WTC11 (cell line): ENCODE measurements at regions not wholly inside any gene's neighbourhood (a gene's known extent, or its start where the extent isn't known, plus 50 kb on each side); places are given as distances from the start of the nearest gene placed in this dataset.

Source experiments
- ATAC-seq: fragments of 200-7000 bp; cut with Tn5 transposase; 2 replicates; pipeline ENCODE4 v1.10.0; 2021; ENCODE audit warnings: mild to moderate bottlenecking, moderate library complexity
- CTCF ChIA-PET: fragments of 300-600 bp; sonication (Branson Sonifier 250); formaldehyde crosslinking; loops from one replicate; lab custom pipeline; 2021; ENCODE audit warnings: antibody characterized with exemption; lab: Charles Lee
- POLR2A ChIA-PET: fragments of 350-600 bp; sonication (Branson Sonifier 250); formaldehyde crosslinking; loops from one replicate; lab custom pipeline; 2021; ENCODE audit warnings: antibody characterized with exemption; lab: Charles Lee
- DNase-seq: peaks from one replicate; pipeline ENCODE4 v3.0.0; 2021; ENCODE audit warnings: low spot score
- H3K27ac Mint-ChIP-seq: 2 replicates; pipeline ENCODE4 v1.8.0; 2021; ENCODE audit warnings: mixed read lengths
- H3K27me3 Mint-ChIP-seq: 2 replicates; pipeline ENCODE4 v1.8.0; 2021; ENCODE audit warnings: low read depth, mild to moderate bottlenecking, moderate library complexity, mixed read lengths
- H3K36me3 Mint-ChIP-seq: 2 replicates; pipeline ENCODE4 v1.8.0; 2021; ENCODE audit warnings: mixed read lengths
- H3K4me1 Mint-ChIP-seq: 2 replicates; pipeline ENCODE4 v1.8.0; 2022; ENCODE audit warnings: mixed read lengths
- H3K4me3 Mint-ChIP-seq: 2 replicates; pipeline ENCODE4 v1.8.0; 2021; ENCODE audit warnings: mild to moderate bottlenecking, moderate library complexity, mixed read lengths
- H3K9me3 Mint-ChIP-seq: 2 replicates; pipeline ENCODE4 v1.8.0; 2021; ENCODE audit warnings: mixed read lengths
- CREB1 ChIP-seq: sonication (generic); formaldehyde crosslinking; IDR thresholded peaks from 2 replicates; pipeline ENCODE4 v1.8.0; 2023; ENCODE audit warnings: mild to moderate bottlenecking, missing genetic modification reagents
- CREM ChIP-seq: sonication (generic); formaldehyde crosslinking; IDR thresholded peaks from 2 replicates; pipeline ENCODE4 v1.8.1; 2022; ENCODE audit warnings: mild to moderate bottlenecking, missing genetic modification reagents, moderate library complexity
- EMX1 ChIP-seq: fragments of 250-450 bp; sonication (Bioruptor Pico); IDR thresholded peaks from 2 replicates; pipeline ENCODE4 v1.8.0; 2021; ENCODE audit warnings: mild to moderate bottlenecking
- IRF2 ChIP-seq: sonication (generic); formaldehyde crosslinking; IDR thresholded peaks from 2 replicates; pipeline ENCODE4 v1.8.0; 2022; ENCODE audit warnings: low read depth, missing genetic modification reagents, borderline replicate concordance
- SMAD4 ChIP-seq: sonication (generic); formaldehyde crosslinking; IDR thresholded peaks from 2 replicates; pipeline ENCODE4 v1.8.0; 2022; ENCODE audit warnings: mild to moderate bottlenecking, missing genetic modification reagents
- TEAD4 ChIP-seq: sonication (generic); formaldehyde crosslinking; IDR thresholded peaks from 2 replicates; pipeline ENCODE4 v1.8.0; 2022; ENCODE audit warnings: mild to moderate bottlenecking, missing genetic modification reagents
- ZNF138 ChIP-seq: sonication (generic); formaldehyde crosslinking; conservative IDR thresholded peaks from 2 replicates; pipeline ENCODE4 v1.8.1; 2022; ENCODE audit warnings: mild to moderate bottlenecking, moderate library complexity, missing genetic modification reagents
- ZNF232 ChIP-seq: sonication (generic); formaldehyde crosslinking; IDR thresholded peaks from 2 replicates; pipeline ENCODE4 v1.8.0; 2022; ENCODE audit warnings: mild to moderate bottlenecking, missing genetic modification reagents
- TF ChIP-seq, protein P1 (sequence below): sonication (generic); formaldehyde crosslinking; IDR thresholded peaks from 2 replicates; pipeline ENCODE4 v1.8.0; 2022; ENCODE audit warnings: mild to moderate bottlenecking, missing genetic modification reagents
- TF ChIP-seq, protein P2 (sequence below): sonication (generic); formaldehyde crosslinking; IDR thresholded peaks from 2 replicates; pipeline ENCODE4 v1.8.1; 2022; ENCODE audit warnings: low read depth, missing genetic modification reagents, borderline replicate concordance
- TF ChIP-seq, protein P3 (sequence below): sonication (generic); formaldehyde crosslinking; IDR thresholded peaks from 2 replicates; pipeline ENCODE4 v1.8.1; 2022; ENCODE audit warnings: mild to moderate bottlenecking, missing genetic modification reagents, moderate library complexity, borderline replicate concordance
- TF ChIP-seq, protein P4 (sequence below): sonication (generic); formaldehyde crosslinking; IDR thresholded peaks from 2 replicates; pipeline ENCODE4 v1.8.1; 2023; ENCODE audit warnings: mild to moderate bottlenecking, missing genetic modification reagents, borderline replicate concordance
- TF ChIP-seq, protein P5 (sequence below): sonication (generic); formaldehyde crosslinking; IDR thresholded peaks from 2 replicates; pipeline ENCODE4 v1.8.0; 2022; ENCODE audit warnings: mild to moderate bottlenecking, missing genetic modification reagents
- TF ChIP-seq, protein P6 (sequence below): fragments of 250-450 bp; sonication (Bioruptor Pico); conservative IDR thresholded peaks from 2 replicates; pipeline ENCODE4 v1.9.0; 2021; ENCODE audit warnings: mild to moderate bottlenecking

DNA sequence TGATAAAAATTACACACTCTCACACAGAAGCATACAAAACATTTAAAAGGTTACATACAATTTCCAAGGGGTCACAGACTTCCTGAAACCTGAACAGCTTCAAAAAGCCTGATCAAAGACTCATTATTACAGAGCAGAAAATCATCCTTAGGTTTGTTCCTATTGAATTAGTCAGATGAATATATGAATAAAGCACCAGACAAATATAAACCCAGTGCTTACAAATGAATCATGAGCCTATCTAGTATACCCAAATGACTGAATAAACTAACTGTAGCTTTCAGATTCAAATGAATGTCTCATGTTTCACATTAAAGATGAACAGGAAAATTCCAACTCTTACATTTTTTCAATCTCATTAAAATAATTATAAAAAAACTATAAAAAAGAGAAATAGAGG is 550.3 kb downstream of the SUCLG1 start:
- Mint-ChIP-seq H3K9me3 (peaks cover 17% of the 10 kb centered on the region), H3K36me3 (peaks cover 12% of the 10 kb centered on the region), H3K27ac (no peak overlapping the region), H3K4me3 (no peak overlapping the region), H3K27me3 (no peaks in the 10 kb centered on the region), H3K4me1 (peaks cover 7% of the 10 kb centered on the region; the same call in 1 of the 2 replicates)
- no peak for DNase-seq
- CTCF ChIA-PET = no interaction called here
- POLR2A ChIA-PET = no interaction called here
- TF ChIP-seq, protein P1, sequence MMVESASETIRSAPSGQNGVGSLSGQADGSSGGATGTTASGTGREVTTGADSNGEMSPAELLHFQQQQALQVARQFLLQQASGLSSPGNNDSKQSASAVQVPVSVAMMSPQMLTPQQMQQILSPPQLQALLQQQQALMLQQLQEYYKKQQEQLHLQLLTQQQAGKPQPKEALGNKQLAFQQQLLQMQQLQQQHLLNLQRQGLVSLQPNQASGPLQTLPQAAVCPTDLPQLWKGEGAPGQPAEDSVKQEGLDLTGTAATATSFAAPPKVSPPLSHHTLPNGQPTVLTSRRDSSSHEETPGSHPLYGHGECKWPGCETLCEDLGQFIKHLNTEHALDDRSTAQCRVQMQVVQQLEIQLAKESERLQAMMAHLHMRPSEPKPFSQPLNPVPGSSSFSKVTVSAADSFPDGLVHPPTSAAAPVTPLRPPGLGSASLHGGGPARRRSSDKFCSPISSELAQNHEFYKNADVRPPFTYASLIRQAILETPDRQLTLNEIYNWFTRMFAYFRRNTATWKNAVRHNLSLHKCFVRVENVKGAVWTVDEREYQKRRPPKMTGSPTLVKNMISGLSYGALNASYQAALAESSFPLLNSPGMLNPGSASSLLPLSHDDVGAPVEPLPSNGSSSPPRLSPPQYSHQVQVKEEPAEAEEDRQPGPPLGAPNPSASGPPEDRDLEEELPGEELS (CRISPR knock-in tag) = no peak
- TF ChIP-seq CREB1 (CRISPR knock-in tag) (no peak), TEAD4 (CRISPR knock-in tag) (no peak), EMX1 (CRISPR knock-in tag) (no peak), ZNF138 (CRISPR knock-in tag) (no peak), ZNF232 (no peak)
- TF ChIP-seq, protein P2, sequence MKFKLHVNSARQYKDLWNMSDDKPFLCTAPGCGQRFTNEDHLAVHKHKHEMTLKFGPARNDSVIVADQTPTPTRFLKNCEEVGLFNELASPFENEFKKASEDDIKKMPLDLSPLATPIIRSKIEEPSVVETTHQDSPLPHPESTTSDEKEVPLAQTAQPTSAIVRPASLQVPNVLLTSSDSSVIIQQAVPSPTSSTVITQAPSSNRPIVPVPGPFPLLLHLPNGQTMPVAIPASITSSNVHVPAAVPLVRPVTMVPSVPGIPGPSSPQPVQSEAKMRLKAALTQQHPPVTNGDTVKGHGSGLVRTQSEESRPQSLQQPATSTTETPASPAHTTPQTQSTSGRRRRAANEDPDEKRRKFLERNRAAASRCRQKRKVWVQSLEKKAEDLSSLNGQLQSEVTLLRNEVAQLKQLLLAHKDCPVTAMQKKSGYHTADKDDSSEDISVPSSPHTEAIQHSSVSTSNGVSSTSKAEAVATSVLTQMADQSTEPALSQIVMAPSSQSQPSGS (CRISPR knock-in tag) = no peak
- TF ChIP-seq, protein P3, sequence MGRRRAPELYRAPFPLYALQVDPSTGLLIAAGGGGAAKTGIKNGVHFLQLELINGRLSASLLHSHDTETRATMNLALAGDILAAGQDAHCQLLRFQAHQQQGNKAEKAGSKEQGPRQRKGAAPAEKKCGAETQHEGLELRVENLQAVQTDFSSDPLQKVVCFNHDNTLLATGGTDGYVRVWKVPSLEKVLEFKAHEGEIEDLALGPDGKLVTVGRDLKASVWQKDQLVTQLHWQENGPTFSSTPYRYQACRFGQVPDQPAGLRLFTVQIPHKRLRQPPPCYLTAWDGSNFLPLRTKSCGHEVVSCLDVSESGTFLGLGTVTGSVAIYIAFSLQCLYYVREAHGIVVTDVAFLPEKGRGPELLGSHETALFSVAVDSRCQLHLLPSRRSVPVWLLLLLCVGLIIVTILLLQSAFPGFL (CRISPR knock-in tag) = no peak
- no peak for ATAC-seq

DNA sequence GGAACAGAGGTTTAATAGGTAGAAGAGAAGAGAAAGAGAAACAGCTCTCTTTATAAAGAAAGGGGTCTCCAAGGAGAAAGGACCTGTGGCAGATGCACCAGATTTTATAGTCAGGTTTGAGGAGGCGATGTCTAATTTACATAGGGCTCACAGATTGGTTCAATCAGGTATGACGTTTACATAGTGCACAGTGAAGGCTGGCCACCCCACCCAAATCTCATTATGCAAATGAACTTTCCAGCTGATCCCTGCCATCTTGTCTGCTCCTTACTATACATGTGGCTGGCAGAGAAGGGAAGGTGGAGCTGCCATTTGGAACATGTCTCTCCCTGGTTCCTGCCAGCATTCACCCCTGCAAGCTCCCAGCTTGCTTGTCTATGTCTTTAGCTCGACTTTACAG is 557.8 kb downstream of the SUCLG1 start:
- Mint-ChIP-seq H3K4me3 (no peak overlapping the region), H3K27ac (no peak overlapping the region), H3K27me3 (no peaks in the 10 kb centered on the region), H3K36me3 (0 out of 2 replicates have a peak, but pooled peaks cover 2% of the 10 kb centered on the region)
- CTCF ChIA-PET = no interaction called here
- no peak for DNase-seq
- TF ChIP-seq CREM (CRISPR knock-in tag) = no peak
- TF ChIP-seq, all 79 proteins: peak for 0
- ATAC-seq = no peak
- Mint-ChIP-seq H3K9me3 (0 out of 2 replicates have a peak, but pooled peaks cover 7% of the 10 kb centered on the region), H3K4me1 (peaks cover 4% of the 10 kb centered on the region; the same call in 1 of the 2 replicates)
- POLR2A ChIA-PET = no interaction called here

DNA sequence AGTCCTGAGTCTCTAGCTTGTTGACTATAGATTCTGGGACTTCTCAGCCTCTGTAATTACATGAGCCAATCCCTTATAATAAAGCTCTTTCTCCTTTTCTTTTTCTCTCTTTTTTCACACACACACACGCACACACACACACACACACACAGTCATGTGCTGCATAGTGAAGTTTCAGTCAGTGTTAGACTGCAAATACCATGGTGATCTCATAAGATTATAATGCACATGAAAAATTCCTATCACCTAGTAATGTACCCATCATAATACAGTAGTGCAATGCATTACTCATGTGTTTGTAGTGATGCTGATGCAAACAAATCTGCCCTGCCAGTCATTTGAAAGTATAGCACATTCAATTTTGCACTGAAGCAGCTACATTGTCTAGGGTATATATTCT is 558.2 kb downstream of the SUCLG1 start:
- CTCF ChIA-PET = no interaction called here
- ATAC-seq = no peak

DNA sequence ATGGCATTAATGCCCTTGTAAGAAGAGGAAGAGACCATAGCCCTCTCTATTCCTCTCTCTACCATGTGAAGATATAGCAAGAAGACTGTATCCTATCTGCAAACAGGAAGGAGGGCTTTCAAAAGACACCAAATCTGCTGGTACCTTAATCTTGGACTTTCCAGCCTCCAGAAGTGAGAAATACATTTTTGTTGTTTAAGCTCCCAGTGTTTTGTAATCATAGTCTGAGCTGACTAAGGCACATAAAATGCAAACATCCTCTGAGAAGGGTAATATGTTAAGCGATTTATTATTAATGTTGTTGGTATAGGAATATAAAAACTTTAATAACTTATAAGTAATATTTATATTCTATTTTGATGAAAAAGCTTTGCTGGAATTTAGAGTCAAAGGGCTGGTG is 559.8 kb downstream of the SUCLG1 start:
- H3K9me3 Mint-ChIP-seq = 0 out of 2 replicates have a peak, but pooled peaks cover 7% of the 10 kb centered on the region
- CTCF ChIA-PET = interaction anchor here (0.6 kb wide), 1 partner anchor 912 kb away, joined by 3 read pairs; no protein-coding TSS in a partner anchor
- H3K27ac Mint-ChIP-seq = no peak overlapping the region
- no peaks in the 10 kb centered on the region for H3K27me3 Mint-ChIP-seq
- DNase-seq = no peak
- POLR2A ChIA-PET = no interaction called here
- H3K4me3 Mint-ChIP-seq = no peak overlapping the region
- no peak for TF ChIP-seq IRF2
- TF ChIP-seq, protein P4, sequence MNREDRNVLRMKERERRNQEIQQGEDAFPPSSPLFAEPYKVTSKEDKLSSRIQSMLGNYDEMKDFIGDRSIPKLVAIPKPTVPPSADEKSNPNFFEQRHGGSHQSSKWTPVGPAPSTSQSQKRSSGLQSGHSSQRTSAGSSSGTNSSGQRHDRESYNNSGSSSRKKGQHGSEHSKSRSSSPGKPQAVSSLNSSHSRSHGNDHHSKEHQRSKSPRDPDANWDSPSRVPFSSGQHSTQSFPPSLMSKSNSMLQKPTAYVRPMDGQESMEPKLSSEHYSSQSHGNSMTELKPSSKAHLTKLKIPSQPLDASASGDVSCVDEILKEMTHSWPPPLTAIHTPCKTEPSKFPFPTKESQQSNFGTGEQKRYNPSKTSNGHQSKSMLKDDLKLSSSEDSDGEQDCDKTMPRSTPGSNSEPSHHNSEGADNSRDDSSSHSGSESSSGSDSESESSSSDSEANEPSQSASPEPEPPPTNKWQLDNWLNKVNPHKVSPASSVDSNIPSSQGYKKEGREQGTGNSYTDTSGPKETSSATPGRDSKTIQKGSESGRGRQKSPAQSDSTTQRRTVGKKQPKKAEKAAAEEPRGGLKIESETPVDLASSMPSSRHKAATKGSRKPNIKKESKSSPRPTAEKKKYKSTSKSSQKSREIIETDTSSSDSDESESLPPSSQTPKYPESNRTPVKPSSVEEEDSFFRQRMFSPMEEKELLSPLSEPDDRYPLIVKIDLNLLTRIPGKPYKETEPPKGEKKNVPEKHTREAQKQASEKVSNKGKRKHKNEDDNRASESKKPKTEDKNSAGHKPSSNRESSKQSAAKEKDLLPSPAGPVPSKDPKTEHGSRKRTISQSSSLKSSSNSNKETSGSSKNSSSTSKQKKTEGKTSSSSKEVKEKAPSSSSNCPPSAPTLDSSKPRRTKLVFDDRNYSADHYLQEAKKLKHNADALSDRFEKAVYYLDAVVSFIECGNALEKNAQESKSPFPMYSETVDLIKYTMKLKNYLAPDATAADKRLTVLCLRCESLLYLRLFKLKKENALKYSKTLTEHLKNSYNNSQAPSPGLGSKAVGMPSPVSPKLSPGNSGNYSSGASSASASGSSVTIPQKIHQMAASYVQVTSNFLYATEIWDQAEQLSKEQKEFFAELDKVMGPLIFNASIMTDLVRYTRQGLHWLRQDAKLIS (CRISPR knock-in tag) = no peak
- TF ChIP-seq, protein P5, sequence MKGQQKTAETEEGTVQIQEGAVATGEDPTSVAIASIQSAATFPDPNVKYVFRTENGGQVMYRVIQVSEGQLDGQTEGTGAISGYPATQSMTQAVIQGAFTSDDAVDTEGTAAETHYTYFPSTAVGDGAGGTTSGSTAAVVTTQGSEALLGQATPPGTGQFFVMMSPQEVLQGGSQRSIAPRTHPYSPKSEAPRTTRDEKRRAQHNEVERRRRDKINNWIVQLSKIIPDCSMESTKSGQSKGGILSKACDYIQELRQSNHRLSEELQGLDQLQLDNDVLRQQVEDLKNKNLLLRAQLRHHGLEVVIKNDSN (CRISPR knock-in tag) = no peak
- TF ChIP-seq, protein P6, sequence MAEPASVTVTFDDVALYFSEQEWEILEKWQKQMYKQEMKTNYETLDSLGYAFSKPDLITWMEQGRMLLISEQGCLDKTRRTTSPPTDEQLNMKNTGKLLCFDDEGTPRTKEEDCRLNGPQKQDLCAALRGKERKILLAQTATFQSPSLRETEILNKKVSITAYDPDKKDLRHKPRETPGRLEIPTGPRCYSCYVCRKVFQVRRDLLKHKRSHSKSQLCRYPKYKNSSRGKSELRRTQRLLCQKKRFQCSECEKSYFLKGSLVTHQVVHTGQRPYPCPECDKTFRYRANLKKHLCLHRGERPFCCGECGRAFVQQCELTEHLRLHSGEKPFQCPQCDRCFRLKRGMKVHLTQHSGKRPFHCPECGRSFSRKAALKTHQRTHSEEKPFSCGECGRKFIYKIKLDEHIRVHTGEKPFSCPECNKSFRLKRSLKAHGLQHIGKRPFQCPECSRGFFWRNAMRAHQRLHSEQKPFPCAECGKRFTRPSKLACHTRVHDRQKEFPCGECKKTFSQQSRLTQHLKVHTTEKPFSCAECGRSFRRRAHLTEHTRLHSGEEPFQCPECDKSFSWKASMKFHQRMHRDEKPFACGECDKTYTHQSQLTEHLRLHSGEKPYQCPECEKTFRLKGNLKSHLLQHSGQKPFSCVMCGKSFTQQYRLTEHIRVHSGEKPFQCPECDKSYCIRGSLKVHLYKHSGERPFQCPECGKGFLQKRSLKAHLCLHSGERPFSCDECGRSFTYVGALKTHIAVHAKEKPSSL (CRISPR knock-in tag) = no peak
- TF ChIP-seq, all 79 proteins: peak for 0
- Mint-ChIP-seq H3K36me3 (0 out of 2 replicates have a peak, but pooled peaks cover 2% of the 10 kb centered on the region), H3K4me1 (peaks cover 20% of the 10 kb centered on the region)
- no peak for ATAC-seq

More for the DNA sequence above, 558.2 kb downstream of the SUCLG1 start:
- POLR2A ChIA-PET = no interaction called here
- TF ChIP-seq SMAD4 (CRISPR knock-in tag) = no peak
- TF ChIP-seq, protein P2 (CRISPR knock-in tag) = no peak
- Mint-ChIP-seq H3K27me3 (no peaks in the 10 kb centered on the region), H3K27ac (no peak overlapping the region), H3K36me3 (0 out of 2 replicates have a peak, but pooled peaks cover 2% of the 10 kb centered on the region), H3K4me1 (peaks cover 8% of the 10 kb centered on the region), H3K9me3 (0 out of 2 replicates have a peak, but pooled peaks cover 7% of the 10 kb centered on the region), H3K4me3 (no peak overlapping the region)
- no peak for DNase-seq
